Endothelial cell of umbilical vein (primary cell): ENCODE measurements at regions not wholly inside any gene's neighbourhood (a gene's known extent, or its start where the extent isn't known, plus 50 kb on each side); places are given as distances from the start of the nearest gene placed in this dataset.

Experiments used
- BruUV-seq: library from RNA; stranded (reverse); fragments of 400-500 nt; replicated peaks from 2 replicates; lab custom pipeline; 2021; lab: Mats Ljungman, UMichigan
- CTCF ChIA-PET: fragments of 300-600, 350-600 bp; sonication (Branson Sonifier 250); formaldehyde crosslinking; loops from one replicate; lab custom pipeline; 2021; ENCODE audit warnings: antibody characterized with exemption, inconsistent platforms; lab: Charles Lee
- POLR2A ChIA-PET: fragments of 300-600, 350-600 bp; sonication (Branson Sonifier 250); formaldehyde crosslinking; loops from one replicate; lab custom pipeline; 2021; ENCODE audit warnings: antibody characterized with exemption, inconsistent platforms; lab: Charles Lee
- DNase-seq: peaks from one replicate; pipeline ENCODE4 v3.0.0-alpha.2; 2011; ENCODE audit warnings: low read depth, low spot score
- FAIRE-seq: peaks from 2 replicates; lab custom pipeline; 2011; peaks lifted over from hg19 to GRCh38; lab: Jason Lieb, UNC
- H2AFZ ChIP-seq: 2 replicates; pipeline ENCODE4 v1.6.0; 2012; ENCODE audit warnings: low read depth, low read length, control low read depth, inconsistent platforms
- H3K27ac ChIP-seq: 2 replicates; pipeline ENCODE4 v1.5.1; 2011; ENCODE audit warnings: low read depth, mild to moderate bottlenecking, control low read depth, low read length, moderate library complexity; ENCODE audit not compliant: insufficient read depth
- H3K27me3 ChIP-seq, 2 experiments: 2 replicates each; pipeline versions ENCODE4 v1.6.0 to v1.6.1; 2011; ENCODE audit warnings: low read length in 2 of 2, mixed read lengths in 1 of 2; ENCODE audit not compliant: control insufficient read depth in 2 of 2, insufficient read depth in 2 of 2
- H3K36me3 ChIP-seq, 2 experiments: 2 replicates in 1 of 2; 3 replicates in 1 of 2; pipeline ENCODE4 v1.5.1; 2011; ENCODE audit warnings: low read length in 2 of 2, mild to moderate bottlenecking in 1 of 2, moderate library complexity in 1 of 2; ENCODE audit not compliant: control insufficient read depth in 2 of 2, insufficient read depth in 2 of 2; ENCODE audit errors: extremely low read depth in 1 of 2
- H3K4me1 ChIP-seq: 3 replicates; pipeline ENCODE4 v1.5.1; 2011; ENCODE audit warnings: mild to moderate bottlenecking, low read length; ENCODE audit not compliant: control insufficient read depth, insufficient read depth; ENCODE audit errors: extremely low read depth
- H3K4me2 ChIP-seq: 2 replicates; pipeline ENCODE4 v1.6.1; 2011; ENCODE audit warnings: low read length, control low read depth, mixed read lengths; ENCODE audit not compliant: insufficient read depth
- H3K4me3 ChIP-seq, 3 experiments: fragments of 200-600 bp in 1 of 3; sonication (generic), shearing (Covaris generic) in 1 of 3; replicated peaks in 1 of 3; 2 replicates each; pipeline ENCODE4 v1.5.1; 2011 to 2016; ENCODE audit warnings: control low read depth in 3 of 3, low read length in 3 of 3, mild to moderate bottlenecking in 2 of 3, inconsistent platforms in 1 of 3, low read depth in 1 of 3, moderate library complexity in 1 of 3; ENCODE audit not compliant: insufficient read depth in 1 of 3
- H3K79me2 ChIP-seq: 2 replicates; pipeline ENCODE4 v1.6.0; 2012; ENCODE audit warnings: low read length, inconsistent platforms; ENCODE audit not compliant: control insufficient read depth, insufficient read depth
- H3K9ac ChIP-seq: replicated peaks from 2 replicates; pipeline ENCODE3; 2011; ENCODE audit warnings: low read length, control low read depth; ENCODE audit not compliant: insufficient read depth; ENCODE audit errors: extremely low read depth
- H3K9me1 ChIP-seq: replicated peaks from 3 replicates; pipeline ENCODE4 v1.6.0; 2011; ENCODE audit warnings: mild to moderate bottlenecking, low read length; ENCODE audit not compliant: control insufficient read depth, insufficient read depth; ENCODE audit errors: extremely low read depth
- H3K9me3 ChIP-seq: replicated peaks from 2 replicates; pipeline ENCODE4 v1.5.1; 2012; ENCODE audit warnings: low read length, inconsistent platforms; ENCODE audit not compliant: control insufficient read depth, insufficient read depth
- H4K20me1 ChIP-seq: replicated peaks from 2 replicates; pipeline ENCODE3; 2011; ENCODE audit warnings: mild to moderate bottlenecking, low read length; ENCODE audit not compliant: control insufficient read depth, insufficient read depth; ENCODE audit errors: extremely low read depth
- CTCF ChIP-seq, 2 donors: IDR thresholded peaks; 1 replicate in 1 of 2; 2 replicates in 1 of 2; pipeline ENCODE4 v1.5.1; 2011; ENCODE audit warnings: low read length in 2 of 2, mild to moderate bottlenecking in 2 of 2, moderate library complexity in 2 of 2, control low read depth in 1 of 2, inconsistent platforms in 1 of 2, low read depth in 1 of 2; ENCODE audit not compliant: insufficient read depth in 1 of 2; ENCODE audit errors: extremely low read depth in 1 of 2
- EZH2 ChIP-seq: IDR thresholded peaks from 2 replicates; pipeline ENCODE4 v1.6.1; 2012; ENCODE audit warnings: borderline replicate concordance, low read depth, mild to moderate bottlenecking, moderate library complexity, low read length, inconsistent platforms; ENCODE audit not compliant: severe bottlenecking
- FOS ChIP-seq: IDR thresholded peaks from 2 replicates; pipeline ENCODE4 v1.6.1; 2011; ENCODE audit warnings: mild to moderate bottlenecking, low read length, moderate library complexity, borderline replicate concordance; ENCODE audit not compliant: insufficient read depth
- GATA2 ChIP-seq: IDR thresholded peaks from 2 replicates; pipeline ENCODE4 v1.7.0; 2011; ENCODE audit warnings: low read depth, mild to moderate bottlenecking, moderate library complexity, mixed read lengths, low read length; ENCODE audit not compliant: insufficient read length, insufficient read depth
- JUN ChIP-seq: IDR thresholded peaks from 2 replicates; pipeline ENCODE4 v1.6.1; 2011; ENCODE audit warnings: borderline replicate concordance, low read depth; ENCODE audit not compliant: insufficient read length, insufficient read depth
- MAX ChIP-seq: IDR thresholded peaks from 2 replicates; pipeline ENCODE4 v1.6.1; 2011; ENCODE audit not compliant: insufficient read depth, insufficient read length
- MYC ChIP-seq: IDR thresholded peaks from one replicate; pipeline ENCODE4 v1.6.1; 2011; ENCODE audit warnings: mild to moderate bottlenecking, low read depth, low read length
- POLR2A ChIP-seq: IDR thresholded peaks from 2 replicates; pipeline ENCODE4 v1.6.1; 2012; ENCODE audit warnings: low read depth, mild to moderate bottlenecking, control low read depth, low read length
- POLR2AphosphoS5 ChIP-seq: IDR thresholded peaks from 2 replicates; pipeline ENCODE4 v1.6.1; 2012; ENCODE audit warnings: low read depth, mild to moderate bottlenecking, control low read depth, low read length, moderate library complexity; ENCODE audit not compliant: insufficient read depth
- dilution Hi-C: fragments of 300-500 bp; cut with MboI; formaldehyde crosslinking; loops from one replicate; pipeline ENCODE4 v1.15.0; 2019; ENCODE audit warnings: low sequenced_read_pairs; ENCODE audit not compliant: extremely low pct_ligation_motif_present
- intact Hi-C: fragments of 100-400 bp; cut with micrococcal nuclease; formaldehyde crosslinking; loops from one replicate; pipeline ENCODE4 v1.10.0; 2022

DNA sequence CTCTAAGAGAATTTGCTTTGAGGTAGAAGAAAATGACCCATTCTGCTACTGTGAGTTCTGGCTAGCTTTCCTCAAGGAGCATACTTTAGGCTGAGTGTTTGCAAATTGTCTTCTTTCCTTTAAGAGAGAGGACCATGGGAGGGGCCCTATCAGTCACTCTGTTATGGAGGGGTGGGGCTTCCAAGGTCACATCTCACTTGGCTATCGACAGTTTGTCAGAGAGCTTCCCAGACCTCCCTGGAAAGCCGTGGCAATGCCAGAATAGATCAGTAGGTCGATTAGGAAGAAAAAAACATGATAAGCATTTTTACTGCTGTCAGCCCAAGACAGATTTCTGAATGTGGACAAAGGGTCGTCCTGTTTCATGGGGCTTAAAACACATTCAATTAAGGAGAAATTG, 93.3 kb downstream of the OXGR1 start:
- no peak overlapping the region for H2AFZ ChIP-seq
- intact Hi-C loops (no loop called here), dilution Hi-C loops (no loop called here)
- no peaks in the 10 kb centered on the region for H3K36me3 ChIP-seq
- H3K4me1 ChIP-seq: peaks cover 9% of the 10 kb centered on the region
- no peak overlapping the region for H3K4me3 ChIP-seq
- H3K9me1 ChIP-seq: no peaks in the 10 kb centered on the region
- FAIRE-seq (no peak), DNase-seq (peak; percentile 10)
- no peak overlapping the region for H3K4me2 ChIP-seq
- H3K27ac ChIP-seq: no peak overlapping the region
- ChIA-PET POLR2A (no interaction called here), CTCF (interaction anchor here (1.5 kb wide), 1 partner anchor 10 kb away, joined by 3 read pairs; no protein-coding TSS in a partner anchor)
- H4K20me1 ChIP-seq: no peaks in the 10 kb centered on the region
- no TSS peak for BruUV-seq
- no peaks in the 10 kb centered on the region for H3K9me3 ChIP-seq
- H3K27me3 ChIP-seq: no peaks in the 10 kb centered on the region
- no peaks in the 10 kb centered on the region for H3K79me2 ChIP-seq
- no peak overlapping the region for H3K9ac ChIP-seq
- no peak for TF ChIP-seq FOS
- TF ChIP-seq POLR2AphosphoS5: no peak

GRCh38 chr13:96899946-96900345, 94.3 kb downstream of the OXGR1 start:
- no peaks in the 10 kb centered on the region for H3K9me1 ChIP-seq
- H3K79me2 ChIP-seq: no peaks in the 10 kb centered on the region
- H3K4me2 ChIP-seq: no peak overlapping the region
- dilution Hi-C loops (no loop called here), intact Hi-C loops (no loop called here)
- ChIA-PET POLR2A (no interaction called here), CTCF (interaction anchor here (1.5 kb wide), 1 partner anchor 9 kb away, joined by 3 read pairs; no protein-coding TSS in a partner anchor)
- no peak overlapping the region for H3K27ac ChIP-seq
- peaks cover 9% of the 10 kb centered on the region for H3K4me1 ChIP-seq
- no peak overlapping the region for H2AFZ ChIP-seq
- no peak overlapping the region for H3K4me3 ChIP-seq
- H3K9me3 ChIP-seq: no peaks in the 10 kb centered on the region
- no peaks in the 10 kb centered on the region for H3K36me3 ChIP-seq
- no peaks in the 10 kb centered on the region for H4K20me1 ChIP-seq
- FAIRE-seq (no peak), DNase-seq (peak; percentile 55)
- no peaks in the 10 kb centered on the region for H3K27me3 ChIP-seq
- no peak overlapping the region for H3K9ac ChIP-seq
- no TSS peak for BruUV-seq
- TF ChIP-seq EZH2: no peak
- peak; percentile 12 for TF ChIP-seq GATA2
- no peak for TF ChIP-seq FOS
- peak; percentile 4 for TF ChIP-seq JUN
- no peak for TF ChIP-seq MAX
- TF ChIP-seq POLR2A: no peak
- TF ChIP-seq CTCF (IDR thresholded peaks at IDR 0.05; ENCODE audit: extremely low read depth in 1 of 2, insufficient read depth in 1 of 2, low read depth in 1 of 2, low read length in 2 of 2): no peak
- no peak for TF ChIP-seq MYC
- TF ChIP-seq POLR2AphosphoS5: no peak
